ENCODE measurements at regions not wholly inside any gene's neighbourhood (a gene's known extent, or its start where the extent isn't known, plus 50 kb on each side); places are given as distances from the start of the nearest gene placed in this dataset.

DNA sequence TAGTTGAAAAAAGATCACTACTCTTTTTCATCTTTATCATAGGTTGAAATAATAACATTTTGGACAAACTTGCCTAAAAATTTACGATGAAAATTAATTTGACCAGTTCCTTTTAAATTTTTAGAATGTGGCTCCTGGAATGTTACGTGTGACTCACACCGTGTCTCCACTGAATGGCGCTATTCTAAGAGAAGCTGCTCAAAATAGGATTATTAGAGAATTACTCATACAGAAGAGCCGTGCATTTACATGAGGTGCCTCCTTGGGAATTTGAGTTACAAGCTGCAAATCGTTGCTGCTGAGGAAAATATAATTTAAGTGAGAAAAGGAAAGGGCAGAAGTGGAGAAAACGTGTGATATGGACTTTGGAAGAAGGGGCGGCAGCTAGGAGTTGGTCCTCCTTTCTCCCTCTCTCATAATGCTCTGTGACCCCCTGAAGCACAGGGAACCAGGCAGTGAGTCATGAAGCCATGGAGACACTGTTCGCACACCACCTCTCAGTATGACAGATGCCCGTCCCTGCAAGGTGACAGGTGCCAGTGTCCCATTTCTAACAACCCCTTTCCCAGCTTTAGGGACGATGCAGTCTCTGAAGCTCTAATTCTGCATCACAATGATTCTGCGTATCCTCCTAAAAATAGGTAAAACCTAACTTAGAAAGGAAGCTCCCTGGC lies 323.2 kb upstream of the COBL start:
- TF ChIP-seq POLR2A (IDR thresholded peaks at IDR 0.05): no peak
- TF ChIP-seq, protein P1, sequence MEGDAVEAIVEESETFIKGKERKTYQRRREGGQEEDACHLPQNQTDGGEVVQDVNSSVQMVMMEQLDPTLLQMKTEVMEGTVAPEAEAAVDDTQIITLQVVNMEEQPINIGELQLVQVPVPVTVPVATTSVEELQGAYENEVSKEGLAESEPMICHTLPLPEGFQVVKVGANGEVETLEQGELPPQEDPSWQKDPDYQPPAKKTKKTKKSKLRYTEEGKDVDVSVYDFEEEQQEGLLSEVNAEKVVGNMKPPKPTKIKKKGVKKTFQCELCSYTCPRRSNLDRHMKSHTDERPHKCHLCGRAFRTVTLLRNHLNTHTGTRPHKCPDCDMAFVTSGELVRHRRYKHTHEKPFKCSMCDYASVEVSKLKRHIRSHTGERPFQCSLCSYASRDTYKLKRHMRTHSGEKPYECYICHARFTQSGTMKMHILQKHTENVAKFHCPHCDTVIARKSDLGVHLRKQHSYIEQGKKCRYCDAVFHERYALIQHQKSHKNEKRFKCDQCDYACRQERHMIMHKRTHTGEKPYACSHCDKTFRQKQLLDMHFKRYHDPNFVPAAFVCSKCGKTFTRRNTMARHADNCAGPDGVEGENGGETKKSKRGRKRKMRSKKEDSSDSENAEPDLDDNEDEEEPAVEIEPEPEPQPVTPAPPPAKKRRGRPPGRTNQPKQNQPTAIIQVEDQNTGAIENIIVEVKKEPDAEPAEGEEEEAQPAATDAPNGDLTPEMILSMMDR (IDR thresholded peaks at IDR 0.05): no peak

Data from body of pancreas (tissue), 4 donors.